Amniotic epithelial cell (primary cell): ENCODE measurements at regions not wholly inside any gene's neighbourhood (a gene's known extent, or its start where the extent isn't known, plus 50 kb on each side); places are given as distances from the start of the nearest gene placed in this dataset.
"Not testable (repeated sequence)": the region's sequence is repeated elsewhere in the genome, so short reads cannot be mapped to it uniquely, and the experiment has no call there.

Experiments
- DNase-seq: peaks from one replicate; pipeline ENCODE4 v3.0.0-alpha.2; 2010; ENCODE audit warnings: low read depth

- no peak for DNase-seq
Observed at GRCh38 chr5:163696579-163696887, 191.1 kb downstream of the MAT2B start.

GRCh38 chr5:163706053-163706771 is 200.8 kb downstream of the MAT2B start:
- DNase-seq = peak; percentile 44

- peak; percentile 14 for DNase-seq
Observed at GRCh38 chr5:163712011-163712410, 206.6 kb downstream of the MAT2B start.

GRCh38 chr5:163718272-163718671 is 212.9 kb downstream of the MAT2B start:
- no peak for DNase-seq

GRCh38 chr5:163724305-163724704 is 218.9 kb downstream of the MAT2B start:
- DNase-seq = no peak

- DNase-seq = no peak
Observed at GRCh38 chr5:163727028-163727427, 221.6 kb downstream of the MAT2B start.

GRCh38 chr5:163730206-163730756 is 224.9 kb downstream of the MAT2B start:
- DNase-seq = peak; percentile 6

GRCh38 chr5:163731256-163731655 is 225.8 kb downstream of the MAT2B start:
- no peak for DNase-seq

- no peak for DNase-seq
Observed at GRCh38 chr5:163735069-163735468, 229.7 kb downstream of the MAT2B start.

GRCh38 chr5:163747586-163747985 is 242.2 kb downstream of the MAT2B start:
- DNase-seq = no peak

GRCh38 chr5:163748934-163749333 is 243.5 kb downstream of the MAT2B start:
- no peak for DNase-seq

GRCh38 chr5:163750415-163750814 is 245.0 kb downstream of the MAT2B start:
- not testable (repeated sequence) for DNase-seq

- no peak for DNase-seq
Observed at GRCh38 chr5:163755505-163755904, 250.1 kb downstream of the MAT2B start.

- DNase-seq = no peak
Observed at GRCh38 chr5:163756170-163756569, 250.8 kb downstream of the MAT2B start.

- peak; percentile 4 for DNase-seq
Observed at GRCh38 chr5:163757344-163757743, 251.9 kb downstream of the MAT2B start.

GRCh38 chr5:163758283-163758711 is 252.9 kb downstream of the MAT2B start:
- DNase-seq = no peak

GRCh38 chr5:163759000-163759704 is 253.7 kb downstream of the MAT2B start:
- DNase-seq = no peak

GRCh38 chr5:163760498-163760897 is 255.1 kb downstream of the MAT2B start:
- DNase-seq = peak; percentile 97

GRCh38 chr5:163766936-163767670 is 261.7 kb downstream of the MAT2B start:
- peak; percentile 55 for DNase-seq

- no peak for DNase-seq
Observed at GRCh38 chr5:163770625-163771024, 265.2 kb downstream of the MAT2B start.

- no peak for DNase-seq
Observed at GRCh38 chr5:163772241-163772640, 266.8 kb downstream of the MAT2B start.

GRCh38 chr5:163772644-163773043 is 267.2 kb downstream of the MAT2B start:
- DNase-seq = no peak

GRCh38 chr5:163773226-163773625 is 267.8 kb downstream of the MAT2B start:
- DNase-seq = no peak
